ENCODE measurements at regions not wholly inside any gene's neighbourhood (a gene's known extent, or its start where the extent isn't known, plus 50 kb on each side); places are given as distances from the start of the nearest gene placed in this dataset.

DNA sequence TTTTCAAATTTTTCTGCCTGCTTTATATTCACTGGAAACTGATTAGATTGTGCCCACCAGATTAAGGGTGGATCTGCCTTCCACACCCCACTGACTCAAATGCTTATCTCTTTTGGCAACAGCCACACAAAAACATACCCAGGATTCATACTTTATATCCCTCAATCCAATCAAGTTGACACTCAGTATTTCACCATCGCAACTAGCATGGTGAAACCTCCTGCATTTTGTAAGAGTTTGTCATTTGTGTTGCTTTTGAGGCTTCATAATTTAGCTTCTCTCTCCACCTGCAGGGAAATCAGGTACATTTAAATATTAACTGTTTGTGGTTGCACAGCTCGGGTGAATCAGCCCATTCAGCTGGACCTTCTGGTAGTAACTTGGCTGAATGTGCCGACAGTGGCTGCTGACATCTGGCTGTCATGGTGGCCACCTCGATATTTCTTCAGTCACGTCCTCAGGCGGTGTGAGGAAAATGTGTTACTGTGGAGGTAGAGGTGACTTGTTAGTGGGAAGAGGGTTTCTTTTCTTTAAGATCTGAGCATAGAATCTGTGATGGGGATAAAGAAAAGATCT is 224.0 kb downstream of the PTBP2 start:
- TF ChIP-seq ZNF416 (CRISPR knock-in tag; IDR thresholded peaks at IDR 0.05) (no peak), TEAD1 (CRISPR knock-in tag; IDR thresholded peaks at IDR 0.05) (no peak), CTCF (IDR thresholded peaks at IDR 0.05) (no peak), SP1 (CRISPR knock-in tag; conservative IDR thresholded peaks at IDR 0.05) (no peak), TEAD4 (CRISPR knock-in tag; IDR thresholded peaks at IDR 0.05) (no peak), FOXK1 (CRISPR knock-in tag; IDR thresholded peaks at IDR 0.05) (no peak)

All from WTC11 (cell line).